ENCODE measurements at regions not wholly inside any gene's neighbourhood (a gene's known extent, or its start where the extent isn't known, plus 50 kb on each side); places are given as distances from the start of the nearest gene placed in this dataset.

DNA sequence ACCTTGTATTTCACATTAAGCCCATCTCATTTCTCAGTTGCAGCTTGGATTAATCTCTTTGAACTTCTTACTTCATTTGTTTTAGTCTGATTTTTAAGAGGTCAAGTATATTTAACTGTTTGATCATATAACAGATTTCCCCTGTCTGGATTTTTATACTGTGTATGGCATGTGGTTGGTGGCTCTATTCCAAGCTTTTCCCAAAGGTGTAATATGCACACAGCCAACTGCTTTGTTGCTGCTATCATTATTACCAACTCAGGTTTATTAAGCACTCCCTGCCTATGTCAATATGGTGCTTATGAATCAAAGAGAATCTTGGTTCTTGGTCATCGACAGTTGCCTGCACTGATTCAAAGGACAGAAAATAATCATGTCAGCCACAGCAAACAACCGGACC lies 92.6 kb downstream of the RAP2A start:
- TF ChIP-seq POLR2A (IDR thresholded peaks at IDR 0.05; ENCODE audit: low read length) (no peak), MYC (IDR thresholded peaks at IDR 0.05; ENCODE audit: borderline replicate concordance, low read length) (no peak), NR3C1 (IDR thresholded peaks at IDR 0.05) (no peak), CHD4 (IDR thresholded peaks at IDR 0.05; ENCODE audit: borderline replicate concordance) (no peak), JUNB (IDR thresholded peaks at IDR 0.05) (no peak)
- TF ChIP-seq, protein P1, sequence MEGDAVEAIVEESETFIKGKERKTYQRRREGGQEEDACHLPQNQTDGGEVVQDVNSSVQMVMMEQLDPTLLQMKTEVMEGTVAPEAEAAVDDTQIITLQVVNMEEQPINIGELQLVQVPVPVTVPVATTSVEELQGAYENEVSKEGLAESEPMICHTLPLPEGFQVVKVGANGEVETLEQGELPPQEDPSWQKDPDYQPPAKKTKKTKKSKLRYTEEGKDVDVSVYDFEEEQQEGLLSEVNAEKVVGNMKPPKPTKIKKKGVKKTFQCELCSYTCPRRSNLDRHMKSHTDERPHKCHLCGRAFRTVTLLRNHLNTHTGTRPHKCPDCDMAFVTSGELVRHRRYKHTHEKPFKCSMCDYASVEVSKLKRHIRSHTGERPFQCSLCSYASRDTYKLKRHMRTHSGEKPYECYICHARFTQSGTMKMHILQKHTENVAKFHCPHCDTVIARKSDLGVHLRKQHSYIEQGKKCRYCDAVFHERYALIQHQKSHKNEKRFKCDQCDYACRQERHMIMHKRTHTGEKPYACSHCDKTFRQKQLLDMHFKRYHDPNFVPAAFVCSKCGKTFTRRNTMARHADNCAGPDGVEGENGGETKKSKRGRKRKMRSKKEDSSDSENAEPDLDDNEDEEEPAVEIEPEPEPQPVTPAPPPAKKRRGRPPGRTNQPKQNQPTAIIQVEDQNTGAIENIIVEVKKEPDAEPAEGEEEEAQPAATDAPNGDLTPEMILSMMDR (IDR thresholded peaks at IDR 0.05) = no peak
- TF ChIP-seq, protein P2, sequence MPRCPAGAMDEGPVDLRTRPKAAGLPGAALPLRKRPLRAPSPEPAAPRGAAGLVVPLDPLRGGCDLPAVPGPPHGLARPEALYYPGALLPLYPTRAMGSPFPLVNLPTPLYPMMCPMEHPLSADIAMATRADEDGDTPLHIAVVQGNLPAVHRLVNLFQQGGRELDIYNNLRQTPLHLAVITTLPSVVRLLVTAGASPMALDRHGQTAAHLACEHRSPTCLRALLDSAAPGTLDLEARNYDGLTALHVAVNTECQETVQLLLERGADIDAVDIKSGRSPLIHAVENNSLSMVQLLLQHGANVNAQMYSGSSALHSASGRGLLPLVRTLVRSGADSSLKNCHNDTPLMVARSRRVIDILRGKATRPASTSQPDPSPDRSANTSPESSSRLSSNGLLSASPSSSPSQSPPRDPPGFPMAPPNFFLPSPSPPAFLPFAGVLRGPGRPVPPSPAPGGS (IDR thresholded peaks at IDR 0.05) = no peak

Measured in A549 (cell line).